ENCODE measurements at regions not wholly inside any gene's neighbourhood (a gene's known extent, or its start where the extent isn't known, plus 50 kb on each side); places are given as distances from the start of the nearest gene placed in this dataset.

GRCh38 chr3:188940573-188940932 lies 231.2 kb upstream of the TPRG1 start:
- DNase-seq, result peak; percentile 74

GRCh38 chr3:188941103-188941502 lies 230.7 kb upstream of the TPRG1 start:
- DNase-seq, result peak; percentile 92

GRCh38 chr3:188942191-188942590 lies 229.6 kb upstream of the TPRG1 start:
- no peak for DNase-seq

GRCh38 chr3:188943591-188943990 lies 228.2 kb upstream of the TPRG1 start:
- peak; percentile 70 for DNase-seq

GRCh38 chr3:188944108-188944507 lies 227.7 kb upstream of the TPRG1 start:
- no peak for DNase-seq

- peak; percentile 85 for DNase-seq
Observed at GRCh38 chr3:188946351-188947240, 225.2 kb upstream of the TPRG1 start.

- DNase-seq, result peak; percentile 81
Observed at GRCh38 chr3:188947401-188948280, 224.1 kb upstream of the TPRG1 start.

GRCh38 chr3:188948281-188948996 lies 223.3 kb upstream of the TPRG1 start:
- no peak for DNase-seq

- peak; percentile 96 for DNase-seq
Observed at GRCh38 chr3:188948997-188949389, 222.8 kb upstream of the TPRG1 start.

- DNase-seq, result peak; percentile 70
Observed at GRCh38 chr3:188949456-188949855, 222.3 kb upstream of the TPRG1 start.

- DNase-seq, result peak; percentile 92
Observed at GRCh38 chr3:188949996-188950395, 221.8 kb upstream of the TPRG1 start.

GRCh38 chr3:188950832-188951489 lies 220.8 kb upstream of the TPRG1 start:
- peak; percentile 96 for DNase-seq

- DNase-seq, result no peak
Observed at GRCh38 chr3:188951734-188952133, 220.0 kb upstream of the TPRG1 start.

- peak; percentile 95 for DNase-seq
Observed at GRCh38 chr3:188954590-188955208, 217.1 kb upstream of the TPRG1 start.

GRCh38 chr3:188955919-188956318 lies 215.9 kb upstream of the TPRG1 start:
- DNase-seq, result no peak

- DNase-seq, result peak; percentile 83
Observed at GRCh38 chr3:188956839-188957489, 214.8 kb upstream of the TPRG1 start.

- no peak for DNase-seq
Observed at GRCh38 chr3:188959013-188959412, 212.8 kb upstream of the TPRG1 start.

GRCh38 chr3:188962253-188963247 lies 209.2 kb upstream of the TPRG1 start:
- DNase-seq, result no peak

GRCh38 chr3:188964957-188965356 lies 206.8 kb upstream of the TPRG1 start:
- DNase-seq, result no peak

- DNase-seq, result no peak
Observed at GRCh38 chr3:188972310-188972709, 199.5 kb upstream of the TPRG1 start.
